ENCODE measurements at regions not wholly inside any gene's neighbourhood (a gene's known extent, or its start where the extent isn't known, plus 50 kb on each side); places are given as distances from the start of the nearest gene placed in this dataset.

DNA sequence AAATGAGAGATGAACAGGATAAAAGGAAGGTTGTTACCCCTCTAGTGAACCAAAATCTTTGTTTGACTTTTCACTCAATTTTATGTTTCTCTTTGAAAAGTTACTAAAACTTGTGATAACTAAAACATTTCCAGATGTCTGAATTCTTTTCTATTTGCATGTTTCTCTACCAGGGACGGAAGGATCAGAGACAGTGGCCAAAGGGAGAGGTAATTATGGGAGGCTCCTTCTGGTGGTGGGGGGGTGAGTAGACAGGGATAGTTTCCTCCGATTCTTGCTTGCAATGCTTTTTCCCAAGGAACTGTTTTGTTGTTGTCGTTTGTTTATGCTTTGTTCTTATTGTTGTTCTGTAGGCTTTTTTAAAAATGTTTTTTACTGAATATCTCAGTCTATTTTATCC, 374.8 kb downstream of the INHBA start:
- TF ChIP-seq, protein P1, sequence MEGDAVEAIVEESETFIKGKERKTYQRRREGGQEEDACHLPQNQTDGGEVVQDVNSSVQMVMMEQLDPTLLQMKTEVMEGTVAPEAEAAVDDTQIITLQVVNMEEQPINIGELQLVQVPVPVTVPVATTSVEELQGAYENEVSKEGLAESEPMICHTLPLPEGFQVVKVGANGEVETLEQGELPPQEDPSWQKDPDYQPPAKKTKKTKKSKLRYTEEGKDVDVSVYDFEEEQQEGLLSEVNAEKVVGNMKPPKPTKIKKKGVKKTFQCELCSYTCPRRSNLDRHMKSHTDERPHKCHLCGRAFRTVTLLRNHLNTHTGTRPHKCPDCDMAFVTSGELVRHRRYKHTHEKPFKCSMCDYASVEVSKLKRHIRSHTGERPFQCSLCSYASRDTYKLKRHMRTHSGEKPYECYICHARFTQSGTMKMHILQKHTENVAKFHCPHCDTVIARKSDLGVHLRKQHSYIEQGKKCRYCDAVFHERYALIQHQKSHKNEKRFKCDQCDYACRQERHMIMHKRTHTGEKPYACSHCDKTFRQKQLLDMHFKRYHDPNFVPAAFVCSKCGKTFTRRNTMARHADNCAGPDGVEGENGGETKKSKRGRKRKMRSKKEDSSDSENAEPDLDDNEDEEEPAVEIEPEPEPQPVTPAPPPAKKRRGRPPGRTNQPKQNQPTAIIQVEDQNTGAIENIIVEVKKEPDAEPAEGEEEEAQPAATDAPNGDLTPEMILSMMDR (IDR thresholded peaks at IDR 0.05), result no peak
- no peak overlapping the region for H3K27ac ChIP-seq (ENCODE audit: low read depth in 1 of 2, low read length in 2 of 2)
- no peaks in the 10 kb centered on the region for H3K36me3 ChIP-seq (replicated peaks in 1 of 2; ENCODE audit: control insufficient read depth in 1 of 2, insufficient read depth in 2 of 2, low read length in 2 of 2)
- no peaks in the 10 kb centered on the region for H4K20me1 ChIP-seq (ENCODE audit: insufficient read depth, low read length)
- H3K27me3 ChIP-seq (ENCODE audit: control insufficient read depth in 2 of 2, insufficient read depth in 2 of 2, low read length in 2 of 2), result no peaks in the 10 kb centered on the region
- Mint-ChIP-seq H3K9me3 (peaks cover 0 to 5% (median 0%) of the 10 kb centered on the region in 7 donors), H3K36me3 (no peaks in the 10 kb centered on the region), H3K27ac (no peak overlapping the region), H3K27me3 (ENCODE audit: low read depth in 3 of 3) (no peaks in the 10 kb centered on the region), H3K4me1 (no peaks in the 10 kb centered on the region), H3K4me3 (no peak overlapping the region)
- H3K9me3 ChIP-seq (replicated peaks in 1 of 2; ENCODE audit: control insufficient read depth in 1 of 2, insufficient read depth in 1 of 2, low read length in 2 of 2), result no peaks in the 10 kb centered on the region
- no peak overlapping the region for H2AFZ ChIP-seq (ENCODE audit: insufficient read depth, low read depth, low read length, poor library complexity, severe bottlenecking)
- no peaks in the 10 kb centered on the region for H3K4me1 ChIP-seq (ENCODE audit: control insufficient read depth in 1 of 2, insufficient read depth in 2 of 2, low read length in 2 of 2)
- no peak overlapping the region for H3K4me3 ChIP-seq (replicated peaks in 1 of 3; ENCODE audit: low read depth in 2 of 3, low read length in 3 of 3)
- H3K79me2 ChIP-seq (ENCODE audit: insufficient read depth, low read length), result no peaks in the 10 kb centered on the region
- no peak overlapping the region for H3K9ac ChIP-seq (ENCODE audit: insufficient read depth, low read length, poor library complexity, severe bottlenecking)
- no CpG with 5 or more reads among the region's 3 CpGs for WGBS (ENCODE audit: insufficient coverage)
- H3K4me2 ChIP-seq (replicated peaks; ENCODE audit: extremely low read depth, low read length, poor library complexity, severe bottlenecking), result no peak overlapping the region
- intact Hi-C loops (cut with micrococcal nuclease), result no loop called here
- no peak for DNase-seq

DNA sequence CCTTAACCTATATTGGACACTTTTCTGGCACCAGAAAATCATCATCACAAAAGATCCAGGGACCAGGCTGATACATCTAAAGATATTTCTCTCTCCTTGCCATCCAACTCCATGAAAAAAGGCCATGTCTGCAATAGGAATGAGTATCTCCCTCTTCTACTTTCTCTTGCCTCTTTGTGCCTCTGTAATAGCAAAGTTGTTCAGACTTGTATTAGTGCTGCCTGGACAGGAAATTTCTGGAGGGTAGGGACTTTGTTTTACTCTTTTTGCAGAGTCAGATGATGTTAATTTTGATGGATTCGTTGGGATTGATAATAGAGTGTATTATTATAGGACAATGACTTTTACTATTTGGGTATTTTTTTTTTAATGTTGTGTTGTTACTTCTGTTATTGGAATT, 376.3 kb downstream of the INHBA start:
- no CpG with 5 or more reads among the region's 1 CpG for WGBS (ENCODE audit: insufficient coverage)
- H2AFZ ChIP-seq (ENCODE audit: insufficient read depth, low read depth, low read length, poor library complexity, severe bottlenecking), result no peak overlapping the region

More for the DNA sequence above, 376.3 kb downstream of the INHBA start:
- Histone ChIP-seq H4K20me1 (ENCODE audit: insufficient read depth, low read length) (no peaks in the 10 kb centered on the region), H3K4me2 (replicated peaks; ENCODE audit: extremely low read depth, low read length, poor library complexity, severe bottlenecking) (no peak overlapping the region), H3K4me3 (replicated peaks in 1 of 3; ENCODE audit: low read depth in 2 of 3, low read length in 3 of 3) (no peak overlapping the region), H3K9ac (ENCODE audit: insufficient read depth, low read length, poor library complexity, severe bottlenecking) (no peak overlapping the region), H3K79me2 (ENCODE audit: insufficient read depth, low read length) (no peaks in the 10 kb centered on the region), H3K9me3 (replicated peaks in 1 of 2; ENCODE audit: control insufficient read depth in 1 of 2, insufficient read depth in 1 of 2, low read length in 2 of 2) (no peaks in the 10 kb centered on the region), H3K36me3 (replicated peaks in 1 of 2; ENCODE audit: control insufficient read depth in 1 of 2, insufficient read depth in 2 of 2, low read length in 2 of 2) (no peaks in the 10 kb centered on the region), H3K27me3 (ENCODE audit: control insufficient read depth in 2 of 2, insufficient read depth in 2 of 2, low read length in 2 of 2) (no peaks in the 10 kb centered on the region), H3K27ac (ENCODE audit: low read depth in 1 of 2, low read length in 2 of 2) (no peak overlapping the region), H3K4me1 (ENCODE audit: control insufficient read depth in 1 of 2, insufficient read depth in 2 of 2, low read length in 2 of 2) (no peaks in the 10 kb centered on the region)
- H3K4me3 Mint-ChIP-seq, result no peak overlapping the region
- H3K36me3 Mint-ChIP-seq, result no peaks in the 10 kb centered on the region
- intact Hi-C loops (cut with micrococcal nuclease), result no loop called here
- peaks cover 0 to 5% (median 0%) of the 10 kb centered on the region in 7 donors for H3K9me3 Mint-ChIP-seq
- H3K27ac Mint-ChIP-seq, result no peak overlapping the region
- no peaks in the 10 kb centered on the region for H3K4me1 Mint-ChIP-seq
- TF ChIP-seq, protein P1 (IDR thresholded peaks at IDR 0.05), result no peak
- no peak for DNase-seq
- H3K27me3 Mint-ChIP-seq (ENCODE audit: low read depth in 3 of 3), result peaks cover 0 to 3% (median 1%) of the 10 kb centered on the region in 3 donors

Data from CD14-positive monocyte (primary cell).